A673 (cell line): ENCODE measurements at regions not wholly inside any gene's neighbourhood (a gene's known extent, or its start where the extent isn't known, plus 50 kb on each side); places are given as distances from the start of the nearest gene placed in this dataset.

Experiments
- EZH2 ChIP-seq: fragments of 200-600 bp; sonication (generic); IDR thresholded peaks from 2 replicates; pipeline ENCODE4 v1.6.1; 2017; ENCODE audit warnings: borderline replicate concordance, low read depth, mild to moderate bottlenecking, mixed read lengths, antibody characterized with exemption, low read length; ENCODE audit not compliant: poor library complexity, severe bottlenecking
- TF ChIP-seq, protein P1 (sequence below): fragments of 300-800, 200-600 bp; sonication (generic); conservative IDR thresholded peaks from 2 replicates; pipeline ENCODE4 v1.5.1; 2017; ENCODE audit warnings: low read depth, mild to moderate bottlenecking, antibody characterized with exemption, low read length, moderate library complexity, mixed read lengths

- TF ChIP-seq, protein P1, sequence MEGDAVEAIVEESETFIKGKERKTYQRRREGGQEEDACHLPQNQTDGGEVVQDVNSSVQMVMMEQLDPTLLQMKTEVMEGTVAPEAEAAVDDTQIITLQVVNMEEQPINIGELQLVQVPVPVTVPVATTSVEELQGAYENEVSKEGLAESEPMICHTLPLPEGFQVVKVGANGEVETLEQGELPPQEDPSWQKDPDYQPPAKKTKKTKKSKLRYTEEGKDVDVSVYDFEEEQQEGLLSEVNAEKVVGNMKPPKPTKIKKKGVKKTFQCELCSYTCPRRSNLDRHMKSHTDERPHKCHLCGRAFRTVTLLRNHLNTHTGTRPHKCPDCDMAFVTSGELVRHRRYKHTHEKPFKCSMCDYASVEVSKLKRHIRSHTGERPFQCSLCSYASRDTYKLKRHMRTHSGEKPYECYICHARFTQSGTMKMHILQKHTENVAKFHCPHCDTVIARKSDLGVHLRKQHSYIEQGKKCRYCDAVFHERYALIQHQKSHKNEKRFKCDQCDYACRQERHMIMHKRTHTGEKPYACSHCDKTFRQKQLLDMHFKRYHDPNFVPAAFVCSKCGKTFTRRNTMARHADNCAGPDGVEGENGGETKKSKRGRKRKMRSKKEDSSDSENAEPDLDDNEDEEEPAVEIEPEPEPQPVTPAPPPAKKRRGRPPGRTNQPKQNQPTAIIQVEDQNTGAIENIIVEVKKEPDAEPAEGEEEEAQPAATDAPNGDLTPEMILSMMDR = no peak
- no peak for TF ChIP-seq EZH2
These were observed 142.6 kb upstream of the NEBL start for GRCh38 chr10:21039721-21040120.
